DND-41 (cell line): ENCODE measurements at regions not wholly inside any gene's neighbourhood (a gene's known extent, or its start where the extent isn't known, plus 50 kb on each side); places are given as distances from the start of the nearest gene placed in this dataset.

Experiments used
- ATAC-seq: fragments of 200-7000 bp; cut with Tn5 transposase; 3 replicates; pipeline ENCODE4 v1.9.1; 2021; ENCODE audit warnings: low read depth; ENCODE audit not compliant: insufficient read depth
- DNase-seq: peaks from one replicate; pipeline ENCODE4 v3.0.0-alpha.2; 2020
- H2AFZ ChIP-seq: 2 replicates; pipeline ENCODE4 v1.6.0; 2012; ENCODE audit warnings: low read depth, low read length
- H3K27ac ChIP-seq: 2 replicates; pipeline ENCODE4 v1.5.1; 2012; ENCODE audit warnings: low read length, inconsistent platforms
- H3K27me3 ChIP-seq: fragments of 200-600 bp; sonication (generic); 2 replicates; pipeline ENCODE4 v1.6.0; 2012; ENCODE audit warnings: low read length, mild to moderate bottlenecking, inconsistent platforms; ENCODE audit not compliant: insufficient read depth, poor library complexity
- H3K36me3 ChIP-seq: 2 replicates; pipeline ENCODE4 v1.5.1; 2012; ENCODE audit warnings: low read length, inconsistent platforms; ENCODE audit not compliant: insufficient read depth
- H3K4me1 ChIP-seq: 2 replicates; pipeline ENCODE4 v1.5.1; 2012; ENCODE audit warnings: mild to moderate bottlenecking, low read length; ENCODE audit not compliant: insufficient read depth
- H3K4me2 ChIP-seq: 2 replicates; pipeline ENCODE4 v1.6.0; 2012; ENCODE audit warnings: mild to moderate bottlenecking, moderate library complexity, low read length, inconsistent platforms; ENCODE audit not compliant: insufficient read depth
- H3K4me3 ChIP-seq, 2 experiments: fragments of 200-600 bp in 1 of 2; shearing (Covaris generic) in 1 of 2; 2 replicates each; pipeline ENCODE4 v1.5.1; 2012 to 2016; ENCODE audit warnings: inconsistent platforms in 2 of 2, low read length in 2 of 2, mild to moderate bottlenecking in 2 of 2, low read depth in 1 of 2, moderate library complexity in 1 of 2
- H3K79me2 ChIP-seq: 2 replicates; pipeline ENCODE4 v1.6.0; 2012; ENCODE audit warnings: low read length, inconsistent platforms; ENCODE audit not compliant: insufficient read depth
- H3K9ac ChIP-seq: 2 replicates; pipeline ENCODE4 v1.6.0; 2012; ENCODE audit warnings: low read depth, mild to moderate bottlenecking, inconsistent platforms, low read length, moderate library complexity
- H3K9me3 ChIP-seq: 2 replicates; pipeline ENCODE4 v1.5.1; 2012; ENCODE audit warnings: low read length, moderate library complexity, mild to moderate bottlenecking, inconsistent platforms; ENCODE audit not compliant: insufficient read depth, severe bottlenecking
- H4K20me1 ChIP-seq: 2 replicates; pipeline ENCODE4 v1.6.0; 2012; ENCODE audit warnings: low read length; ENCODE audit not compliant: insufficient read depth
- EZH2 ChIP-seq: IDR thresholded peaks from 3 replicates; pipeline ENCODE4 v1.6.1; 2012; ENCODE audit warnings: borderline replicate concordance, low read depth, mild to moderate bottlenecking, moderate library complexity, low read length, inconsistent platforms; ENCODE audit not compliant: severe bottlenecking
- TF ChIP-seq, protein P1 (sequence below): IDR thresholded peaks from 2 replicates; pipeline ENCODE4 v1.5.1; 2012; ENCODE audit warnings: borderline replicate concordance, low read length, moderate library complexity, mild to moderate bottlenecking; ENCODE audit not compliant: poor library complexity, severe bottlenecking; ENCODE audit errors: extremely low read depth

DNA sequence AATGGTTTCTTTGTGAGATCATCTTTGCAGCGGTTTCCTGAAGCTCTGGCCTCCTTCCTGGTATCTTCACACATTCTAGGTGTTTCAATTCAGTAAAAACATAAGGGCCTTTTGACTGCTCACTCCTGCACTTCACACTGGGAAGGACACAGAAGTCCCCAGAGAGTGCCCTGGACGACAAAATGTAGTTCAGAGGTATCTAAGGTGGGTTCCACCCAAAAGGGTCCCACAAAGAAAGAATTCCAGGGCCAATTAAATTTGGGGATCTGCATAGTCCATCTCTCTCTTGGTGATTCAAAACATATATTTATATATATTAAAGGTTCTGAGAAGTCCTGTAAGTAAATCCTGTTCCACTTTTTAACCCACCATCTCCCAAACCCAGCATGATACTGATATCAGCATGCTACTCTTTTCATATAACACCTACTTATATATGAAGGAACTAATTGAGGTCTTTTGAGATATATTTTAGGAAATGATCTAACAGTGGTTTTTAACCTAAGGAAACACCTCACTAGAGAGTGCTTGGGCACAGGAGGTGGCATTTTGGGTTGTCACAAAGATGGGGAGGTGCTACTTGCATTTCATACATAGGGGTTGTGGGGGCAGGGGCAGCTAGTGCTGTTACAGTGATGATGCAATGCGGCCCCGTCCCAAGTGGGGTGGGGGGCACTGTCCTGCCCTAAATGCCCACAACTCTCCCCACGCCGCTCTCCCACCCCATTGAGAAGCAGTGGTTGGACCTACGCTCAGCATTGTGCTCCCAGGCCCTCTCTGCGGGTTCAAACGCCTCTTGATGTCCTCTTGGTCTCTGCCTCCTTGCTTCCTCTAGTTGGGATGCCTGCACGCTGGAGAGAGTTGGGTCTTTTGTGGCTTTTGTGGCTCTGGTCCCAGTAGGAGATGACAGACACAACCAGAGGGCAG, 109.4 kb downstream of the ARF6 start:
- no peak for TF ChIP-seq EZH2
- TF ChIP-seq, protein P1, sequence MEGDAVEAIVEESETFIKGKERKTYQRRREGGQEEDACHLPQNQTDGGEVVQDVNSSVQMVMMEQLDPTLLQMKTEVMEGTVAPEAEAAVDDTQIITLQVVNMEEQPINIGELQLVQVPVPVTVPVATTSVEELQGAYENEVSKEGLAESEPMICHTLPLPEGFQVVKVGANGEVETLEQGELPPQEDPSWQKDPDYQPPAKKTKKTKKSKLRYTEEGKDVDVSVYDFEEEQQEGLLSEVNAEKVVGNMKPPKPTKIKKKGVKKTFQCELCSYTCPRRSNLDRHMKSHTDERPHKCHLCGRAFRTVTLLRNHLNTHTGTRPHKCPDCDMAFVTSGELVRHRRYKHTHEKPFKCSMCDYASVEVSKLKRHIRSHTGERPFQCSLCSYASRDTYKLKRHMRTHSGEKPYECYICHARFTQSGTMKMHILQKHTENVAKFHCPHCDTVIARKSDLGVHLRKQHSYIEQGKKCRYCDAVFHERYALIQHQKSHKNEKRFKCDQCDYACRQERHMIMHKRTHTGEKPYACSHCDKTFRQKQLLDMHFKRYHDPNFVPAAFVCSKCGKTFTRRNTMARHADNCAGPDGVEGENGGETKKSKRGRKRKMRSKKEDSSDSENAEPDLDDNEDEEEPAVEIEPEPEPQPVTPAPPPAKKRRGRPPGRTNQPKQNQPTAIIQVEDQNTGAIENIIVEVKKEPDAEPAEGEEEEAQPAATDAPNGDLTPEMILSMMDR, result no peak
- no peaks in the 10 kb centered on the region for H3K9me3 ChIP-seq
- DNase-seq (peak; percentile 35), ATAC-seq (no peak)
- no peak overlapping the region for H3K27ac ChIP-seq
- peak overlapping the region; percentile 81 for H3K4me2 ChIP-seq
- H3K79me2 ChIP-seq, result no peaks in the 10 kb centered on the region
- H3K36me3 ChIP-seq, result no peaks in the 10 kb centered on the region
- H3K4me3 ChIP-seq, result peak overlapping the region in 1 of 2 experiments; percentile 56; a peak in 2 of 4 replicates
- H3K4me1 ChIP-seq, result peaks cover 50% of the 10 kb centered on the region
- peaks cover 17% of the 10 kb centered on the region for H3K27me3 ChIP-seq
- H3K9ac ChIP-seq, result peak overlapping the region; percentile 36; the same call in 1 of the 2 replicates
- H2AFZ ChIP-seq, result peak overlapping the region; percentile 73; the same call in 1 of the 2 replicates
- no peaks in the 10 kb centered on the region for H4K20me1 ChIP-seq

GRCh38 chr14:50002926-50003212, 110.0 kb downstream of the ARF6 start:
- Histone ChIP-seq H4K20me1 (no peaks in the 10 kb centered on the region), H3K9ac (peak overlapping the region; percentile 36), H3K4me2 (peak overlapping the region; percentile 81), H3K27ac (no peak overlapping the region), H3K27me3 (peaks cover 17% of the 10 kb centered on the region), H3K4me3 (peak overlapping the region in 1 of 2 experiments; percentile 56; a peak in 3 of 4 replicates), H3K9me3 (no peaks in the 10 kb centered on the region), H2AFZ (peak overlapping the region; percentile 73), H3K79me2 (no peaks in the 10 kb centered on the region), H3K36me3 (no peaks in the 10 kb centered on the region), H3K4me1 (peaks cover 50% of the 10 kb centered on the region)
- ATAC-seq (no peak), DNase-seq (no peak)
- TF ChIP-seq, protein P1, result no peak
- TF ChIP-seq EZH2, result no peak

- ATAC-seq (peak; percentile 37), DNase-seq (peak; percentile 57)
- Histone ChIP-seq H3K36me3 (no peaks in the 10 kb centered on the region), H3K27me3 (peaks cover 17% of the 10 kb centered on the region), H3K4me2 (peak overlapping the region; percentile 81), H3K27ac (no peak overlapping the region), H4K20me1 (no peaks in the 10 kb centered on the region), H3K4me1 (peaks cover 50% of the 10 kb centered on the region), H2AFZ (peak overlapping the region; percentile 73), H3K4me3 (peak overlapping the region; percentile 11 to 56; a peak in 3 of 4 replicates), H3K9ac (peak overlapping the region; percentile 36), H3K9me3 (no peaks in the 10 kb centered on the region), H3K79me2 (no peaks in the 10 kb centered on the region)
- TF ChIP-seq EZH2, result peak; percentile 44
- TF ChIP-seq, protein P1, result no peak
Observed at GRCh38 chr14:50003213-50004021, 110.5 kb downstream of the ARF6 start.
